ENCODE measurements at regions not wholly inside any gene's neighbourhood (a gene's known extent, or its start where the extent isn't known, plus 50 kb on each side); places are given as distances from the start of the nearest gene placed in this dataset.

GRCh38 chr6:119942078-119942752, 592.7 kb upstream of the MAN1A1 start:
- TF ChIP-seq CTCF (IDR thresholded peaks at IDR 0.05) (no peak), POLR2A (IDR thresholded peaks at IDR 0.05) (no peak)
